Islet of Langerhans (tissue), 1 donor: ENCODE measurements at regions not wholly inside any gene's neighbourhood (a gene's known extent, or its start where the extent isn't known, plus 50 kb on each side); places are given as distances from the start of the nearest gene placed in this dataset.

Experiments
- FAIRE-seq: peaks from one replicate; lab custom pipeline; 2011; peaks lifted over from hg19 to GRCh38; lab: Jason Lieb, UNC

GRCh38 chr15:46713045-46713444 lies 1004.3 kb upstream of the SEMA6D start:
- no peak for FAIRE-seq

GRCh38 chr15:46714950-46715349 lies 1002.4 kb upstream of the SEMA6D start:
- no peak for FAIRE-seq

- FAIRE-seq, result no peak
These were observed 994.0 kb upstream of the SEMA6D start for GRCh38 chr15:46723308-46723707.

- no peak for FAIRE-seq
These were observed 985.2 kb upstream of the SEMA6D start for GRCh38 chr15:46732060-46732459.

- FAIRE-seq, result no peak
These were observed 982.2 kb upstream of the SEMA6D start for GRCh38 chr15:46735115-46735514.

- FAIRE-seq, result no peak
These were observed 966.0 kb upstream of the SEMA6D start for GRCh38 chr15:46751303-46751702.

- FAIRE-seq, result no peak
These were observed 963.4 kb upstream of the SEMA6D start for GRCh38 chr15:46753946-46754345.

- FAIRE-seq, result no peak
These were observed 954.2 kb upstream of the SEMA6D start for GRCh38 chr15:46763091-46763490.

- FAIRE-seq, result no peak
These were observed 952.5 kb upstream of the SEMA6D start for GRCh38 chr15:46764851-46765250.

- no peak for FAIRE-seq
These were observed 951.3 kb upstream of the SEMA6D start for GRCh38 chr15:46766021-46766420.

GRCh38 chr15:46768287-46768686 lies 949.0 kb upstream of the SEMA6D start:
- no peak for FAIRE-seq

- FAIRE-seq, result no peak
These were observed 944.3 kb upstream of the SEMA6D start for GRCh38 chr15:46773016-46773415.

GRCh38 chr15:46778876-46779275 lies 938.4 kb upstream of the SEMA6D start:
- no peak for FAIRE-seq

- no peak for FAIRE-seq
These were observed 930.6 kb upstream of the SEMA6D start for GRCh38 chr15:46786590-46787285.

- no peak for FAIRE-seq
These were observed 921.6 kb upstream of the SEMA6D start for GRCh38 chr15:46795685-46796084.

- FAIRE-seq, result no peak
These were observed 908.5 kb upstream of the SEMA6D start for GRCh38 chr15:46808834-46809233.

GRCh38 chr15:46815240-46815639 lies 902.1 kb upstream of the SEMA6D start:
- no peak for FAIRE-seq

- no peak for FAIRE-seq
These were observed 901.5 kb upstream of the SEMA6D start for GRCh38 chr15:46815765-46816164.

GRCh38 chr15:46848704-46849103 lies 868.6 kb upstream of the SEMA6D start:
- no peak for FAIRE-seq

GRCh38 chr15:46853600-46853999 lies 863.7 kb upstream of the SEMA6D start:
- no peak for FAIRE-seq

- FAIRE-seq, result no peak
These were observed 862.7 kb upstream of the SEMA6D start for GRCh38 chr15:46854564-46854963.

- FAIRE-seq, result no peak
These were observed 861.9 kb upstream of the SEMA6D start for GRCh38 chr15:46855388-46855787.

- no peak for FAIRE-seq
These were observed 860.3 kb upstream of the SEMA6D start for GRCh38 chr15:46856839-46857502.

GRCh38 chr15:46858150-46858549 lies 859.2 kb upstream of the SEMA6D start:
- no peak for FAIRE-seq
